HG03139 (cell line): ENCODE measurements at regions not wholly inside any gene's neighbourhood (a gene's known extent, or its start where the extent isn't known, plus 50 kb on each side); places are given as distances from the start of the nearest gene placed in this dataset.
"Not testable (repeated sequence)": the region's sequence is repeated elsewhere in the genome, so short reads cannot be mapped to it uniquely, and the experiment has no call there.

Source experiments
- ATAC-seq: cut with Tn5 transposase; IDR thresholded peaks from one replicate; pipeline ENCODE4 v1.9.1; 2021; ENCODE audit not compliant: unreplicated experiment

GRCh38 chr1:112818990-112819689 is 104.0 kb upstream of the PPM1J start:
- ATAC-seq, result no peak

GRCh38 chr1:112817555-112818373 is 102.6 kb upstream of the PPM1J start:
- ATAC-seq, result no peak

- ATAC-seq, result no peak
These were observed 100.2 kb upstream of the PPM1J start for GRCh38 chr1:112815376-112815775.

GRCh38 chr1:112814645-112815044 is 99.5 kb upstream of the PPM1J start:
- not testable (repeated sequence) for ATAC-seq

GRCh38 chr1:112808861-112809684 is 93.9 kb upstream of the PPM1J start:
- no peak for ATAC-seq

GRCh38 chr1:112807999-112808398 is 92.9 kb upstream of the PPM1J start:
- ATAC-seq, result no peak

- ATAC-seq, result no peak
These were observed 92.0 kb upstream of the PPM1J start for GRCh38 chr1:112807117-112807516.

- no peak for ATAC-seq
These were observed 91.0 kb upstream of the PPM1J start for GRCh38 chr1:112806090-112806642.

- ATAC-seq, result no peak
These were observed 90.2 kb upstream of the PPM1J start for GRCh38 chr1:112805155-112805853.

- peak; percentile 80 for ATAC-seq
These were observed 89.0 kb upstream of the PPM1J start for GRCh38 chr1:112803906-112804762.

GRCh38 chr1:112800289-112800688 is 85.2 kb upstream of the PPM1J start:
- no peak for ATAC-seq

GRCh38 chr1:112798292-112798691 is 83.2 kb upstream of the PPM1J start:
- ATAC-seq, result no peak

GRCh38 chr1:112797224-112797623 is 82.1 kb upstream of the PPM1J start:
- ATAC-seq, result no peak

GRCh38 chr1:112794654-112795239 is 79.6 kb upstream of the PPM1J start:
- ATAC-seq, result no peak

- ATAC-seq, result no peak
These were observed 78.8 kb upstream of the PPM1J start for GRCh38 chr1:112793631-112794565.

GRCh38 chr1:112791723-112792104 is 76.6 kb upstream of the PPM1J start:
- no peak for ATAC-seq

GRCh38 chr1:112790920-112791722 is 76.0 kb upstream of the PPM1J start:
- no peak for ATAC-seq
